Brain microvascular endothelial cell (primary cell): ENCODE measurements at regions not wholly inside any gene's neighbourhood (a gene's known extent, or its start where the extent isn't known, plus 50 kb on each side); places are given as distances from the start of the nearest gene placed in this dataset.

Experiments
- DNase-seq: peaks from one replicate; pipeline ENCODE4 v3.0.0-alpha.2; 2020
- H3K27ac ChIP-seq: fragments of 250-450 bp; sonication (Bioruptor Pico); 2 replicates; pipeline ENCODE4 v1.5.1; 2020; ENCODE audit warnings: mild to moderate bottlenecking, moderate library complexity
- H3K27me3 ChIP-seq: fragments of 250-450 bp; sonication (Bioruptor Pico); replicated peaks from 2 replicates; pipeline ENCODE4 v1.5.1; 2020; ENCODE audit warnings: mild to moderate bottlenecking
- H3K36me3 ChIP-seq: fragments of 250-450 bp; sonication (Bioruptor Pico); replicated peaks from 2 replicates; pipeline ENCODE4 v1.5.1; 2020; ENCODE audit warnings: mild to moderate bottlenecking
- H3K4me3 ChIP-seq: 2 replicates; pipeline ENCODE4 v1.5.1; 2011; ENCODE audit warnings: low read depth, mild to moderate bottlenecking, control low read depth, low read length, moderate library complexity
- in situ Hi-C: cut with HindIII; loops from 2 replicates; pipeline ENCODE4 v1.10.0; 2017; ENCODE audit warnings: low sequenced_read_pairs, low pct_ligation_motif_present
- TF ChIP-seq, protein P1 (sequence below): IDR thresholded peaks from 2 replicates; pipeline ENCODE4 v1.5.1; 2011; ENCODE audit warnings: low read depth, mild to moderate bottlenecking, moderate library complexity, low read length, control low read depth, inconsistent platforms; ENCODE audit errors: missing control alignments

DNA sequence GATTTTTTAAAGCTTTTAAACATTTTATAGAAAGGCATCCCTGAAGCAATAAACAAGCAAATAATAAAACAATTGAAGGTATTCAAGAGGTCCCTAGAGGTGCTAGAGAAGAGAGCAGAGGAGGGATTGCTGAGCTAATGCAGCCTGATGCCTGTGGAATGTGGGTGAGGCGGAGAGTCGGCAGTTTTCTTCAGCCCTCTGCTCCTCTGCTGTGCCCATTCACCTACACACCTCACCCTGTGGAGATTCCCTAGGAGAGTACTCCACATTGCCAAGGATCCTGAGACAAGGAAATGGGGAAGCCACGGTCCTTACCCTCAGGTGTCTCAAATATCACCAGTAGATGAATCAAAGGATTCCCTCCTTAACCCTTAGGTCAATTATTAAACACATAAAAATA is 199.8 kb upstream of the POU3F2 start:
- in situ Hi-C loops = no loop called here
- H3K27ac ChIP-seq = no peak overlapping the region

DNA sequence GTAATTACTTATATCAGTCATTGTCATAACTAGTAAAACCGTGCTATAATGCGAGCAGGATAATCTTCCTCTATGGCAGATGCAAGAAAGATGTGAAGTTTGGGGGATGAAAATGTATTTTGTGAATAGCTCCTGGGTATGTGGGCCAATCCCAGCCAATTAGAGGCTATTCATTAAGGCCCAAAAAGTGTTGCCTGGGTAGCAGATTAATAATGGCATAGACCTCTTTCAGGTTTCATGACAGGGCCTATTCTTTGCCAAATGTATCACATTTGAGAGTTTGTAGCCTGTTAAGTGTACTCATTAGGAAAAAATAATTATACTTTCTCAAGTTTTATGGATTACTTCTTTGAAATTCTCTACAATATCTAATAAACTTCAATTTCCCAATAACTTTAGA is 199.2 kb upstream of the POU3F2 start:
- DNase-seq = no peak
- H3K27ac ChIP-seq = no peak overlapping the region
- H3K4me3 ChIP-seq = no peak overlapping the region
- no peaks in the 10 kb centered on the region for H3K36me3 ChIP-seq
- H3K27me3 ChIP-seq = no peaks in the 10 kb centered on the region
- in situ Hi-C loops = no loop called here
- TF ChIP-seq, protein P1, sequence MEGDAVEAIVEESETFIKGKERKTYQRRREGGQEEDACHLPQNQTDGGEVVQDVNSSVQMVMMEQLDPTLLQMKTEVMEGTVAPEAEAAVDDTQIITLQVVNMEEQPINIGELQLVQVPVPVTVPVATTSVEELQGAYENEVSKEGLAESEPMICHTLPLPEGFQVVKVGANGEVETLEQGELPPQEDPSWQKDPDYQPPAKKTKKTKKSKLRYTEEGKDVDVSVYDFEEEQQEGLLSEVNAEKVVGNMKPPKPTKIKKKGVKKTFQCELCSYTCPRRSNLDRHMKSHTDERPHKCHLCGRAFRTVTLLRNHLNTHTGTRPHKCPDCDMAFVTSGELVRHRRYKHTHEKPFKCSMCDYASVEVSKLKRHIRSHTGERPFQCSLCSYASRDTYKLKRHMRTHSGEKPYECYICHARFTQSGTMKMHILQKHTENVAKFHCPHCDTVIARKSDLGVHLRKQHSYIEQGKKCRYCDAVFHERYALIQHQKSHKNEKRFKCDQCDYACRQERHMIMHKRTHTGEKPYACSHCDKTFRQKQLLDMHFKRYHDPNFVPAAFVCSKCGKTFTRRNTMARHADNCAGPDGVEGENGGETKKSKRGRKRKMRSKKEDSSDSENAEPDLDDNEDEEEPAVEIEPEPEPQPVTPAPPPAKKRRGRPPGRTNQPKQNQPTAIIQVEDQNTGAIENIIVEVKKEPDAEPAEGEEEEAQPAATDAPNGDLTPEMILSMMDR = no peak

More for the DNA sequence above, 199.8 kb upstream of the POU3F2 start:
- DNase-seq = no peak
- Histone ChIP-seq H3K4me3 (no peak overlapping the region), H3K27me3 (no peaks in the 10 kb centered on the region), H3K36me3 (no peaks in the 10 kb centered on the region)
- TF ChIP-seq, protein P1 = no peak

DNA sequence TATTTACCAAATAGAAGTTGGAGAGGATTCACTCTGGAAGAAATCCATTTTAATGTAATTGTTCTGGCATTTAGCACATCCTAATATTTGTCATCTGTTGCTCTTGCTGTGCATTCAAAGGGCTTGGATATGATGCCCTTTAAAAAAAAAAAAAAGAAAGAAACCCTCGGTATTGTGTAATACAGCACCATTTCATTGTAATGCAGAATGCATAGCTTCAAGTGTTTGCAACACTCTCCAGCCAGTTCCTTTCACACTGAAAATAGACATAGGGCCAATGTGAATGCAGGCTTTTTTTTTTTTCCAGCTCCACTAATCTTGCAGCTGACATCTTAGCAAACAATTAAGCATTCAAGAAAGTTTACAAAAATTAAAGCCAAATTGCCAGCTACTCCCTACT is 197.4 kb upstream of the POU3F2 start:
- Histone ChIP-seq H3K27ac (no peak overlapping the region), H3K4me3 (no peak overlapping the region), H3K36me3 (no peaks in the 10 kb centered on the region), H3K27me3 (no peaks in the 10 kb centered on the region)
- TF ChIP-seq, protein P1 = no peak
- DNase-seq = no peak
- in situ Hi-C loops = no loop called here

DNA sequence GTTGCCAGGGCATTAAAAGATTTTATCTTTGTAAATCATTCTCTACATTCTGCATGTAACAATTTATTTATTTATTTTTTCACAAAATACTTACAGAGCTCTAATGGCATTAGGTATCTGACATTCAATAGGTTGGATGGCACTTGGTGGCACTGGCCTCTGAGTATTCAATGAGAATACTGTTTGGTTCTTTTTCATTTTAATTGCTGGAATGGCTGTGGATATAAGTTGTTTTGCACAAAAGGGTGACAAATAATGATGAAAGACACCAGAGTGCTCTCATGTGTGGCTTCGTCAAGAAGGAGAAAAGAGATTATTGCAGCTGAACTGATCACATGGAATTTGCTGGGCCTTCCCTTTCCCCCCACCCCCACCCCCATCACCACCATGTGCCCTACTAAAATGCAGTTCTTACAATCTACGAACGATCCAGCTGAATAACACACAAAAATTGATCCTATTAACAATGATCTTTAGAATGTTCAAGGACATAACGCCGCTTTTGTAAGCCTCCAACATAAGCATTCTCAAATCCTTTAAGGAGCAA is 195.2 kb upstream of the POU3F2 start:
- TF ChIP-seq, protein P1 = no peak
- Histone ChIP-seq H3K27ac (no peak overlapping the region), H3K27me3 (no peaks in the 10 kb centered on the region), H3K36me3 (no peaks in the 10 kb centered on the region), H3K4me3 (no peak overlapping the region)
- in situ Hi-C loops = no loop called here
- no peak for DNase-seq

DNA sequence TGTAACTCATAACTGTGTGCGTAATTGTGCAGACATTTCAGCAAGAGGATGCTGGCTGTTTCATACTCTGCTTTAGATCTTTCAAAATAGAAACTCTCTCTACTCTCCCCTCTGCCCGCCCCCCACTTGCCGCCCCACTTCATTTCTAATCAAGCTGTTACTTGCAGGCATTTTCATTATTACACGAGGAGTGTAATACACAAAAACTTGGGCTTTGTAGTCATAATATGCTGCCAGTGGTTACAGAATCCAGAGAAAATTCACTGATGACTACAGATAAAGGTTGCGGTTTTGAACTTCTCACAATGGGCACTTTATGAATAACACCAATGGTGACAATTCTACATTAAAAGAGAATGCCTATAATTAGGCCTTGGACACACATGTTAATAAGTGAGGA is 194.0 kb upstream of the POU3F2 start:
- Histone ChIP-seq H3K4me3 (no peak overlapping the region), H3K36me3 (no peaks in the 10 kb centered on the region), H3K27me3 (no peaks in the 10 kb centered on the region), H3K27ac (no peak overlapping the region)
- in situ Hi-C loops = no loop called here
- TF ChIP-seq, protein P1 = no peak
- no peak for DNase-seq
